ENCODE measurements at regions not wholly inside any gene's neighbourhood (a gene's known extent, or its start where the extent isn't known, plus 50 kb on each side); places are given as distances from the start of the nearest gene placed in this dataset.

- H3K27ac ChIP-seq = no peak overlapping the region
- no peak for TF ChIP-seq CTCF (conservative IDR thresholded peaks at IDR 0.05)
These were observed 1339.3 kb upstream of the GOT2 start for GRCh38 chr16:60073376-60073775.

- no peak for TF ChIP-seq CTCF (conservative IDR thresholded peaks at IDR 0.05)
These were observed 1329.9 kb upstream of the GOT2 start for GRCh38 chr16:60064026-60064425.

GRCh38 chr16:60061396-60061795, 1327.3 kb upstream of the GOT2 start:
- TF ChIP-seq CTCF (conservative IDR thresholded peaks at IDR 0.05) = no peak
- no peak overlapping the region for H3K27ac ChIP-seq

More at GRCh38 chr16:60064026-60064425, 1329.9 kb upstream of the GOT2 start:
- no peak overlapping the region for H3K27ac ChIP-seq

- no peak overlapping the region for H3K27ac ChIP-seq
- TF ChIP-seq CTCF (conservative IDR thresholded peaks at IDR 0.05) = no peak
These were observed 1326.6 kb upstream of the GOT2 start for GRCh38 chr16:60060731-60061130.

GRCh38 chr16:60059141-60059540, 1325.0 kb upstream of the GOT2 start:
- no peak overlapping the region for H3K27ac ChIP-seq
- TF ChIP-seq CTCF (conservative IDR thresholded peaks at IDR 0.05) = no peak

- no peak for TF ChIP-seq CTCF (conservative IDR thresholded peaks at IDR 0.05)
- no peak overlapping the region for H3K27ac ChIP-seq
These were observed 1307.6 kb upstream of the GOT2 start for GRCh38 chr16:60041671-60042070.

- no peak for TF ChIP-seq CTCF (conservative IDR thresholded peaks at IDR 0.05)
- H3K27ac ChIP-seq = no peak overlapping the region
These were observed 1297.6 kb upstream of the GOT2 start for GRCh38 chr16:60031740-60032139.

GRCh38 chr16:60027351-60027750, 1293.2 kb upstream of the GOT2 start:
- no peak for TF ChIP-seq CTCF (conservative IDR thresholded peaks at IDR 0.05)
- H3K27ac ChIP-seq = no peak overlapping the region
